CD4-positive, alpha-beta T cell (primary cell): ENCODE measurements at regions not wholly inside any gene's neighbourhood (a gene's known extent, or its start where the extent isn't known, plus 50 kb on each side); places are given as distances from the start of the nearest gene placed in this dataset.

Experiments used
- ATAC-seq: fragments of 200-7000 bp; cut with Tn5 transposase; one replicate; pipeline ENCODE4 v1.10.0; 2022; ENCODE audit warnings: mild to moderate bottlenecking; ENCODE audit not compliant: poor library complexity
- CTCF ChIA-PET: fragments of 350-600 bp; sonication (Branson Sonifier 250); formaldehyde crosslinking; loops from one replicate; lab custom pipeline; 2021; ENCODE audit warnings: antibody characterized with exemption, inconsistent platforms; lab: Charles Lee
- POLR2A ChIA-PET: fragments of 350-600 bp; sonication (Branson Sonifier 250); formaldehyde crosslinking; loops from one replicate; lab custom pipeline; 2021; ENCODE audit warnings: antibody characterized with exemption, inconsistent platforms; lab: Charles Lee
- DNase-seq, 14 experiments: peaks; one replicate each; pipeline ENCODE4 v3.0.0-alpha.2; 2013 to 2020; ENCODE audit warnings: mixed read lengths in 2 of 14
- H3K27ac ChIP-seq, 2 donors: one replicate each; pipeline versions ENCODE4 v1.5.1 to v1.7.0; 2013; ENCODE audit warnings: low read length in 2 of 2, low read depth in 1 of 2, mild to moderate bottlenecking in 1 of 2
- H3K27me3 ChIP-seq, 2 experiments: 1 replicate in 1 of 2; 2 replicates in 1 of 2; pipeline versions ENCODE4 v1.6.1 to v1.7.0; 2013; ENCODE audit warnings: low read length in 2 of 2, control low read depth in 1 of 2, mild to moderate bottlenecking in 1 of 2, moderate library complexity in 1 of 2; ENCODE audit not compliant: insufficient read depth in 2 of 2, control insufficient read depth in 1 of 2
- H3K36me3 ChIP-seq: one replicate; pipeline ENCODE4 v1.6.1; 2013; ENCODE audit warnings: low read length, control low read depth; ENCODE audit not compliant: insufficient read depth
- H3K4me1 ChIP-seq: one replicate; pipeline ENCODE4 v1.6.1; 2013; ENCODE audit warnings: low read length, control low read depth; ENCODE audit not compliant: insufficient read depth
- H3K4me3 ChIP-seq: one replicate; pipeline ENCODE4 v1.5.1; 2013; ENCODE audit warnings: mild to moderate bottlenecking, low read length, moderate library complexity
- H3K9me3 ChIP-seq, 2 experiments: 1 replicate in 1 of 2; 2 replicates in 1 of 2; pipeline versions ENCODE4 v1.6.1 to v1.7.0; 2013; ENCODE audit warnings: low read length in 2 of 2, mild to moderate bottlenecking in 2 of 2, control low read depth in 1 of 2, moderate library complexity in 1 of 2; ENCODE audit not compliant: control insufficient read depth in 1 of 2, insufficient read depth in 1 of 2
- H3K27ac Mint-ChIP-seq: one replicate; pipeline ENCODE4 v1.8.0; 2020; ENCODE audit warnings: mixed read lengths
- H3K27me3 Mint-ChIP-seq: one replicate; pipeline ENCODE4 v1.8.0; 2021; ENCODE audit warnings: mixed read lengths
- H3K36me3 Mint-ChIP-seq: one replicate; pipeline ENCODE4 v1.8.0; 2021; ENCODE audit warnings: low read depth, mixed read lengths
- H3K4me1 Mint-ChIP-seq: one replicate; pipeline ENCODE4 v1.8.0; 2021; ENCODE audit warnings: low read depth, mixed read lengths
- H3K4me3 Mint-ChIP-seq: one replicate; pipeline ENCODE4 v1.8.0; 2020; ENCODE audit warnings: mild to moderate bottlenecking, mixed read lengths
- H3K9me3 Mint-ChIP-seq: one replicate; pipeline ENCODE4 v1.8.0; 2020; ENCODE audit warnings: mixed read lengths
- CTCF ChIP-seq: fragments of 200-600 bp; IDR thresholded peaks from one replicate; pipeline ENCODE4 v1.8.0; 2022; ENCODE audit warnings: antibody characterized with exemption, mild to moderate bottlenecking
- intact Hi-C, 2 experiments: fragments of 100-400 bp; cut with DNase I in 1 of 2; cut with micrococcal nuclease in 1 of 2; formaldehyde crosslinking; loops; one replicate each; pipeline versions ENCODE4 v1.15.1 to v1.9.0; 2023 to 2025; cut with DNase I, micrococcal nuclease

- no peaks in the 10 kb centered on the region for H3K9me3 Mint-ChIP-seq
- no peak overlapping the region for H3K4me3 ChIP-seq
- ChIA-PET CTCF (no interaction called here), POLR2A (no interaction called here)
- H3K36me3 ChIP-seq = no peaks in the 10 kb centered on the region
- H3K27ac ChIP-seq = no peak overlapping the region
- H3K9me3 ChIP-seq = no peaks in the 10 kb centered on the region
- peaks cover 29% of the 10 kb centered on the region for H3K27me3 Mint-ChIP-seq
- no peak for TF ChIP-seq CTCF
- H3K4me3 Mint-ChIP-seq = no peak overlapping the region
- intact Hi-C loops = no loop called here
- no peak for DNase-seq
- no peaks in the 10 kb centered on the region for H3K36me3 Mint-ChIP-seq
- H3K4me1 ChIP-seq = no peaks in the 10 kb centered on the region
- peaks cover 0 to 5% of the 10 kb centered on the region in 2 experiments for H3K27me3 ChIP-seq
- no peak for ATAC-seq
- H3K27ac Mint-ChIP-seq = no peak overlapping the region
- H3K4me1 Mint-ChIP-seq = no peaks in the 10 kb centered on the region
These were observed 68.6 kb downstream of the ZNF621 start for GRCh38 chr3:40593351-40593750.

- H3K36me3 Mint-ChIP-seq = no peaks in the 10 kb centered on the region
- no peaks in the 10 kb centered on the region for H3K9me3 ChIP-seq
- peaks cover 51% of the 10 kb centered on the region for H3K27me3 Mint-ChIP-seq
- H3K36me3 ChIP-seq = no peaks in the 10 kb centered on the region
- H3K27ac ChIP-seq = no peak overlapping the region
- no peak overlapping the region for H3K4me3 ChIP-seq
- ATAC-seq (no peak), DNase-seq (no peak)
- no peaks in the 10 kb centered on the region for H3K4me1 ChIP-seq
- ChIA-PET CTCF (no interaction called here), POLR2A (no interaction called here)
- no peaks in the 10 kb centered on the region for H3K9me3 Mint-ChIP-seq
- peaks cover 0 to 18% of the 10 kb centered on the region in 2 experiments for H3K27me3 ChIP-seq
- H3K27ac Mint-ChIP-seq = no peak overlapping the region
- H3K4me1 Mint-ChIP-seq = no peaks in the 10 kb centered on the region
- H3K4me3 Mint-ChIP-seq = no peak overlapping the region
- TF ChIP-seq CTCF = no peak
- intact Hi-C loops = no loop called here
These were observed 72.7 kb downstream of the ZNF621 start for GRCh38 chr3:40597441-40597840.

- Mint-ChIP-seq H3K27ac (no peak overlapping the region), H3K9me3 (no peaks in the 10 kb centered on the region), H3K4me3 (no peak overlapping the region), H3K36me3 (no peaks in the 10 kb centered on the region), H3K27me3 (peaks cover 51% of the 10 kb centered on the region), H3K4me1 (no peaks in the 10 kb centered on the region)
- Histone ChIP-seq H3K27ac (no peak overlapping the region), H3K4me3 (no peak overlapping the region), H3K36me3 (no peaks in the 10 kb centered on the region), H3K4me1 (no peaks in the 10 kb centered on the region), H3K27me3 (peaks cover 0 to 16% of the 10 kb centered on the region in 2 experiments), H3K9me3 (no peaks in the 10 kb centered on the region)
- ChIA-PET POLR2A (no interaction called here), CTCF (no interaction called here)
- no peak for ATAC-seq
- intact Hi-C loops = no loop called here
- TF ChIP-seq CTCF = no peak
- no peak for DNase-seq
These were observed 73.6 kb downstream of the ZNF621 start for GRCh38 chr3:40598338-40598737.
